GM12878 (cell line): ENCODE measurements at regions not wholly inside any gene's neighbourhood (a gene's known extent, or its start where the extent isn't known, plus 50 kb on each side); places are given as distances from the start of the nearest gene placed in this dataset.

ENCODE experiments used
- ATAC-seq: fragments of 200-7000 bp; cut with Tn5 transposase; 3 replicates; pipeline ENCODE4 v1.9.1; 2020; ENCODE audit warnings: mild to moderate bottlenecking, moderate library complexity
- BruUV-seq: library from RNA; stranded (reverse); fragments of 400-500 nt; replicated peaks from 2 replicates; lab custom pipeline; 2021; lab: Mats Ljungman, UMichigan
- CTCF ChIA-PET: fragments of 300-600 bp; sonication (Branson Sonifier 250); formaldehyde crosslinking; extraction: SDS; loops from one replicate; lab custom pipeline; 2021; ENCODE audit warnings: inconsistent platforms; lab: Yijun Ruan, JAX
- POLR2A ChIA-PET: fragments of 350-600 bp; formaldehyde crosslinking; extraction: SDS; loops from one replicate; lab custom pipeline; 2021; ENCODE audit warnings: inconsistent platforms; lab: Charles Lee
- RAD21 ChIA-PET: fragments of 300-600 bp; sonication (Branson Sonifier 250); formaldehyde crosslinking; loops from one replicate; lab custom pipeline; 2023; ENCODE audit warnings: antibody characterized with exemption; ENCODE audit not compliant: unreplicated experiment; lab: Charles Lee
- SMC1A ChIA-PET: fragments of 300-600 bp; sonication (Branson Sonifier 250); formaldehyde crosslinking; loops from one replicate; lab custom pipeline; 2023; ENCODE audit not compliant: unreplicated experiment, uncharacterized antibody; lab: Charles Lee
- DNase-seq: peaks from one replicate; pipeline ENCODE4 v3.0.0-alpha.2; 2011; ENCODE audit warnings: low read depth, low spot score
- FAIRE-seq: peaks from 3 replicates; lab custom pipeline; 2011; peaks lifted over from hg19 to GRCh38; lab: Jason Lieb, UNC
- H2AFZ ChIP-seq: 2 replicates; pipeline ENCODE4 v1.6.0; 2011; ENCODE audit warnings: low read depth, low read length, control low read depth; ENCODE audit not compliant: control insufficient read depth
- H3K27ac ChIP-seq: 2 replicates; pipeline ENCODE4 v1.5.1; 2011; ENCODE audit warnings: control low read depth; ENCODE audit not compliant: control insufficient read depth, insufficient read depth
- H3K27me3 ChIP-seq, 2 experiments: replicated peaks in 1 of 2; 2 replicates each; pipeline versions ENCODE4 v1.6.0 to v1.6.1; 2011; ENCODE audit warnings: low read length in 1 of 2; ENCODE audit not compliant: control insufficient read depth in 2 of 2, insufficient read depth in 2 of 2
- H3K36me3 ChIP-seq, 2 experiments: 2 replicates each; pipeline ENCODE4 v1.5.1; 2011; ENCODE audit warnings: low read length in 1 of 2; ENCODE audit not compliant: control insufficient read depth in 2 of 2, insufficient read depth in 2 of 2
- H3K4me1 ChIP-seq: 2 replicates; pipeline ENCODE4 v1.6.1; 2011; ENCODE audit warnings: mild to moderate bottlenecking, low read length, moderate library complexity, mixed read lengths; ENCODE audit not compliant: control insufficient read depth, insufficient read depth
- H3K4me2 ChIP-seq: 2 replicates; pipeline ENCODE4 v1.6.0; 2011; ENCODE audit warnings: control low read depth; ENCODE audit not compliant: control insufficient read depth, insufficient read depth
- H3K4me3 ChIP-seq: fragments of 200-600 bp; sonication (generic); 2 replicates; pipeline ENCODE4 v1.5.1; 2016
- H3K79me2 ChIP-seq: 2 replicates; pipeline ENCODE4 v1.6.0; 2011; ENCODE audit warnings: low read length; ENCODE audit not compliant: control insufficient read depth, insufficient read depth
- H3K9ac ChIP-seq: 2 replicates; pipeline ENCODE4 v1.8.0; 2011; ENCODE audit warnings: low read length, control low read depth, mixed read lengths; ENCODE audit not compliant: control insufficient read depth, insufficient read depth
- H3K9me3 ChIP-seq: replicated peaks from 3 replicates; pipeline ENCODE4 v1.5.1; 2011; ENCODE audit warnings: mild to moderate bottlenecking, low read length; ENCODE audit not compliant: control insufficient read depth, insufficient read depth
- H4K20me1 ChIP-seq: 2 replicates; pipeline ENCODE4 v1.6.0; 2011; ENCODE audit not compliant: control insufficient read depth, insufficient read depth
- ATF7 ChIP-seq: fragments of 450-650 bp; IDR thresholded peaks from 2 replicates; pipeline ENCODE4 v1.6.1; 2016; ENCODE audit warnings: low read depth, mild to moderate bottlenecking
- CBX5 ChIP-seq: sonication (generic); IDR thresholded peaks from 2 replicates; pipeline ENCODE4 v1.6.1; 2016; ENCODE audit warnings: low read depth, moderate library complexity, mild to moderate bottlenecking, inconsistent platforms
- CHD4 ChIP-seq: fragments of 200-600 bp; sonication (generic); IDR thresholded peaks from 2 replicates; pipeline ENCODE4 v1.6.1; 2016; ENCODE audit warnings: mild to moderate bottlenecking
- CREB1 ChIP-seq: IDR thresholded peaks from 2 replicates; pipeline ENCODE4 v1.6.1; 2012; ENCODE audit warnings: low read depth, mild to moderate bottlenecking, inconsistent platforms
- CREM ChIP-seq: IDR thresholded peaks from 2 replicates; pipeline ENCODE4 v1.6.1; 2014; ENCODE audit warnings: antibody characterized with exemption, low read depth
- DPF2 ChIP-seq: fragments of 450-650 bp; IDR thresholded peaks from 2 replicates; pipeline ENCODE4 v1.6.1; 2017; ENCODE audit warnings: mild to moderate bottlenecking
- FOXM1 ChIP-seq: IDR thresholded peaks from 2 replicates; pipeline ENCODE4 v1.6.1; 2012; ENCODE audit warnings: low read depth, mild to moderate bottlenecking, inconsistent platforms, low read length, moderate library complexity
- NFIC ChIP-seq: IDR thresholded peaks from 2 replicates; pipeline ENCODE4 v1.6.1; 2012; ENCODE audit warnings: low read depth, mild to moderate bottlenecking, inconsistent platforms, low read length, moderate library complexity
- PAX5 ChIP-seq: IDR thresholded peaks from 2 replicates; pipeline ENCODE4 v1.6.1; 2011; ENCODE audit warnings: low read depth, low read length, borderline replicate concordance
- PKNOX1 ChIP-seq: fragments of 450-650 bp; IDR thresholded peaks from 2 replicates; pipeline ENCODE4 v1.6.1; 2016; ENCODE audit warnings: mild to moderate bottlenecking
- POLR2AphosphoS2 ChIP-seq: IDR thresholded peaks from 2 replicates; pipeline ENCODE4 v1.6.1; 2011; ENCODE audit warnings: low read depth, mild to moderate bottlenecking, low read length, improper control_type of control experiment, moderate library complexity
- POU2F2 ChIP-seq: IDR thresholded peaks from 3 replicates; pipeline ENCODE4 v1.6.1; 2011; ENCODE audit warnings: low read depth, mild to moderate bottlenecking, low read length, borderline replicate concordance
- RAD51 ChIP-seq: fragments of 450-650 bp; IDR thresholded peaks from 2 replicates; pipeline ENCODE4 v1.6.1; 2016; ENCODE audit warnings: moderate library complexity, mild to moderate bottlenecking, inconsistent platforms
- SMAD1 ChIP-seq: fragments of 450-650 bp; IDR thresholded peaks from 2 replicates; pipeline ENCODE4 v1.6.1; 2018; ENCODE audit warnings: mild to moderate bottlenecking, low read depth; ENCODE audit not compliant: partially characterized antibody
- SMAD5 ChIP-seq: IDR thresholded peaks from 2 replicates; pipeline ENCODE4 v1.6.1; 2016; ENCODE audit warnings: antibody characterized with exemption, low read depth
- SMC3 ChIP-seq: IDR thresholded peaks from 2 replicates; pipeline ENCODE4 v1.6.1; 2011; ENCODE audit warnings: low read length, improper control_type of control experiment, borderline replicate concordance
- TARDBP ChIP-seq: IDR thresholded peaks from 2 replicates; pipeline ENCODE4 v1.6.1; 2016; ENCODE audit warnings: borderline replicate concordance
- TCF3 ChIP-seq: IDR thresholded peaks from 2 replicates; pipeline ENCODE4 v1.6.1; 2012; ENCODE audit warnings: low read depth, mild to moderate bottlenecking, low read length, borderline replicate concordance; ENCODE audit not compliant: insufficient read depth
- TCF7 ChIP-seq: IDR thresholded peaks from 2 replicates; pipeline ENCODE4 v1.6.1; 2014; ENCODE audit warnings: antibody characterized with exemption, borderline replicate concordance
- WGBS: methylation state at CpG from one replicate; pipeline ENCODE4 v1.1.6; 2016; ENCODE audit warnings: low lambda C conversion rate; ENCODE audit not compliant: insufficient replicate concordance, insufficient coverage; ENCODE audit errors: missing lambda C conversion rate; 5-methylcytosine and 5-hydroxymethylcytosine counted together
- in situ Hi-C: fragments of 300-500 bp; cut with MboI; formaldehyde crosslinking; loops from 9 replicates; pipeline ENCODE4 v1.14.3; 2018; ENCODE audit warnings: mixed read lengths
- intact Hi-C: fragments of 100-400 bp; cut with micrococcal nuclease; formaldehyde crosslinking; loops from one replicate; pipeline ENCODE4 v1.14.2; 2022; ENCODE audit not compliant: unreplicated experiment
- TF ChIP-seq, protein P1 (sequence below): fragments of 450-650 bp; IDR thresholded peaks from 2 replicates; pipeline ENCODE4 v1.6.1; 2017; ENCODE audit warnings: antibody characterized with exemption, mild to moderate bottlenecking, moderate library complexity
- TF ChIP-seq, protein P2 (sequence below): IDR thresholded peaks from 2 replicates; pipeline ENCODE4 v1.6.1; 2012; ENCODE audit warnings: low read depth, low read length, improper control_type of control experiment

DNA sequence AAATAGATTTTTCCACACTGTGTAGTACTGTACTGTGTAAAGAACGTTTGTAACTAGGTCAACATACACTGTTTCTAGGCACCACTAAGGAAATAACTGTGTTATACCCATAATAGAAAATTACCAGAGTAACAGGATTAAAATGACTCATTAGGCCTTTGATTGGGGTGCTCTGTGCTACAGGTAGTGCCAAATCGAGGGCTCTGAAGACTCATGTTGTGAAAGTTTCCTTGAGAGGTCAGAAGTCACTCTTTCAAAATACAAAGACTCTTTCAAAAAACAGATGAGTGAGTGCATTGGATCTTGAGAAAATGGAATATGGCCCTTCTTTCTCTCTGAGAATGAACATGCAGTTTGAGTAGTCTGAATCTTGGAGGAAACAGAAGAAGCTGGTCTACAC, 143.0 kb downstream of the MRPL39 start (continued):
- TF ChIP-seq PKNOX1 (no peak; the same call in 1 of the 2 replicates), FOXM1 (peak; percentile 94), CREB1 (peak; percentile 41), TCF7 (peak; percentile 73; the same call in 1 of the 2 replicates), SMAD5 (peak; percentile 56; the same call in 1 of the 2 replicates)

DNA sequence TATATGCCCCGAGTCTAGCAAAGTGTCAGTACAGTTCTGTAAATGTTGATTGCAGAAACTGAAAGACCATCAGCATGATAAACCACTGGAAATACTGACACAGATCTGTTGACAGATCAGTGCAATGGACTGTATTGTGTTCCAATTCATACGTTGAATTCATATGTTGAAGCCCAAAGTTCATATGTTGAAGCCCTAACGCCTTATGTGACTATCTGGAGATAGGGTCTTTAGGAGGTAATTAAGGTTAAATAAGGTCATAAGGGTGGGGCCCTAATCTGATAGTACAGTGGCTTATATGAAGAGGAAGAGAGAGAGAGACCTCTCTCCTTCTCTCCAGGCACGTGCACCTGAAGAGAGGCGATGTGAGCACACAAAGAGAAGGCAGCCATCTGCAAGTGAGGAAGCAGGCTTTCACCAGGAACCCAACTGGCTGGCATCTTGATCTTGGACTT, 144.7 kb downstream of the MRPL39 start:
- intact Hi-C loops, result no loop called here
- H3K36me3 ChIP-seq, result no peaks in the 10 kb centered on the region
- ChIA-PET SMC1A (interaction anchor here (0.6 to 3.1 kb wide), 10 partner anchors 26 to 104 kb away, joined by 3 to 22 read pairs (median 4); no protein-coding TSS in a partner anchor), CTCF (interaction anchor here (0.9 kb wide), 1 partner anchor 104 kb away, joined by 3 read pairs; no protein-coding TSS in a partner anchor), RAD21 (interaction anchor here (0.9 to 3.4 kb wide), 5 partner anchors 26 to 39 kb away, joined by 3 to 14 read pairs (median 5); no protein-coding TSS in a partner anchor), POLR2A (interaction anchor here (1.0 kb wide), 1 partner anchor 111 kb away, joined by 3 read pairs; no protein-coding TSS in a partner anchor)
- H4K20me1 ChIP-seq, result no peaks in the 10 kb centered on the region
- H3K79me2 ChIP-seq, result peaks cover 49% of the 10 kb centered on the region
- WGBS, result 18% methylated on average over 5 of the region's 5 CpGs
- in situ Hi-C loops, result no loop called here
- peak overlapping the region; percentile 3; the same call in 1 of the 2 replicates for H2AFZ ChIP-seq
- H3K4me1 ChIP-seq, result peaks cover 54% of the 10 kb centered on the region
- DNase-seq (peak; percentile 81), ATAC-seq (peak; percentile 70), FAIRE-seq (peak; percentile 13)
- peaks cover 14% of the 10 kb centered on the region; the same call in 2 of the 3 replicates for H3K9me3 ChIP-seq
- peak overlapping the region; percentile 39 for H3K4me2 ChIP-seq
- peak overlapping the region; percentile 20; the same call in 1 of the 2 replicates for H3K4me3 ChIP-seq
- BruUV-seq, result no TSS peak
- H3K27ac ChIP-seq, result peak overlapping the region; percentile 87
- no peaks in the 10 kb centered on the region for H3K27me3 ChIP-seq
- peak overlapping the region; percentile 13 for H3K9ac ChIP-seq
- no peak for TF ChIP-seq RAD51
- TF ChIP-seq NFIC, result peak; percentile 46; the same call in 1 of the 2 replicates
- no peak for TF ChIP-seq SMC3
- TF ChIP-seq SMAD1, result peak; percentile 37
- no peak for TF ChIP-seq POLR2AphosphoS2
- no peak for TF ChIP-seq POU2F2
- peak; percentile 60; the same call in 1 of the 2 replicates for TF ChIP-seq ATF7
- TF ChIP-seq, protein P1, sequence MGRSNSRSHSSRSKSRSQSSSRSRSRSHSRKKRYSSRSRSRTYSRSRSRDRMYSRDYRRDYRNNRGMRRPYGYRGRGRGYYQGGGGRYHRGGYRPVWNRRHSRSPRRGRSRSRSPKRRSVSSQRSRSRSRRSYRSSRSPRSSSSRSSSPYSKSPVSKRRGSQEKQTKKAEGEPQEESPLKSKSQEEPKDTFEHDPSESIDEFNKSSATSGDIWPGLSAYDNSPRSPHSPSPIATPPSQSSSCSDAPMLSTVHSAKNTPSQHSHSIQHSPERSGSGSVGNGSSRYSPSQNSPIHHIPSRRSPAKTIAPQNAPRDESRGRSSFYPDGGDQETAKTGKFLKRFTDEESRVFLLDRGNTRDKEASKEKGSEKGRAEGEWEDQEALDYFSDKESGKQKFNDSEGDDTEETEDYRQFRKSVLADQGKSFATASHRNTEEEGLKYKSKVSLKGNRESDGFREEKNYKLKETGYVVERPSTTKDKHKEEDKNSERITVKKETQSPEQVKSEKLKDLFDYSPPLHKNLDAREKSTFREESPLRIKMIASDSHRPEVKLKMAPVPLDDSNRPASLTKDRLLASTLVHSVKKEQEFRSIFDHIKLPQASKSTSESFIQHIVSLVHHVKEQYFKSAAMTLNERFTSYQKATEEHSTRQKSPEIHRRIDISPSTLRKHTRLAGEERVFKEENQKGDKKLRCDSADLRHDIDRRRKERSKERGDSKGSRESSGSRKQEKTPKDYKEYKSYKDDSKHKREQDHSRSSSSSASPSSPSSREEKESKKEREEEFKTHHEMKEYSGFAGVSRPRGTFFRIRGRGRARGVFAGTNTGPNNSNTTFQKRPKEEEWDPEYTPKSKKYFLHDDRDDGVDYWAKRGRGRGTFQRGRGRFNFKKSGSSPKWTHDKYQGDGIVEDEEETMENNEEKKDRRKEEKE, result no peak
- TF ChIP-seq CBX5, result no peak
- no peak for TF ChIP-seq PAX5
- no peak for TF ChIP-seq TCF3
- no peak for TF ChIP-seq DPF2
- TF ChIP-seq CREM, result peak; percentile 48
- TF ChIP-seq TARDBP, result no peak
- TF ChIP-seq CHD4, result no peak
- TF ChIP-seq, protein P2, sequence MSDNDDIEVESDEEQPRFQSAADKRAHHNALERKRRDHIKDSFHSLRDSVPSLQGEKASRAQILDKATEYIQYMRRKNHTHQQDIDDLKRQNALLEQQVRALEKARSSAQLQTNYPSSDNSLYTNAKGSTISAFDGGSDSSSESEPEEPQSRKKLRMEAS, result no peak
